Activated CD4-positive, alpha-beta memory T cell treated with anti-CD3 and anti-CD28 coated beads for 36 hours (primary cell): ENCODE measurements at regions not wholly inside any gene's neighbourhood (a gene's known extent, or its start where the extent isn't known, plus 50 kb on each side); places are given as distances from the start of the nearest gene placed in this dataset.

Source experiments
- CTCF ChIA-PET: fragments of 350-600 bp; sonication (Branson Sonifier 250); formaldehyde crosslinking; loops from one replicate; lab custom pipeline; 2021; ENCODE audit warnings: antibody characterized with exemption, inconsistent platforms; lab: Charles Lee
- POLR2A ChIA-PET: fragments of 350-600 bp; sonication (Branson Sonifier 250); formaldehyde crosslinking; loops from one replicate; lab custom pipeline; 2021; ENCODE audit warnings: antibody characterized with exemption; lab: Charles Lee
- DNase-seq: peaks from one replicate; pipeline ENCODE4 v3.0.0-alpha.2; 2020
- H3K27ac Mint-ChIP-seq: one replicate; pipeline ENCODE4 v1.8.0; 2021; ENCODE audit warnings: mixed read lengths
- H3K27me3 Mint-ChIP-seq: one replicate; pipeline ENCODE4 v1.8.0; 2021; ENCODE audit warnings: mixed read lengths
- H3K36me3 Mint-ChIP-seq: one replicate; pipeline ENCODE4 v1.8.0; 2021; ENCODE audit warnings: mixed read lengths
- H3K4me1 Mint-ChIP-seq: one replicate; pipeline ENCODE4 v1.8.0; 2021; ENCODE audit warnings: low read depth, mixed read lengths
- H3K4me3 Mint-ChIP-seq: one replicate; pipeline ENCODE4 v1.8.0; 2021; ENCODE audit warnings: mild to moderate bottlenecking, mixed read lengths
- H3K9me3 Mint-ChIP-seq: one replicate; pipeline ENCODE4 v1.8.0; 2021; ENCODE audit warnings: mixed read lengths
- intact Hi-C: fragments of 100-400 bp; cut with micrococcal nuclease; formaldehyde crosslinking; loops from one replicate; pipeline ENCODE4 v1.15.1; 2023

DNA sequence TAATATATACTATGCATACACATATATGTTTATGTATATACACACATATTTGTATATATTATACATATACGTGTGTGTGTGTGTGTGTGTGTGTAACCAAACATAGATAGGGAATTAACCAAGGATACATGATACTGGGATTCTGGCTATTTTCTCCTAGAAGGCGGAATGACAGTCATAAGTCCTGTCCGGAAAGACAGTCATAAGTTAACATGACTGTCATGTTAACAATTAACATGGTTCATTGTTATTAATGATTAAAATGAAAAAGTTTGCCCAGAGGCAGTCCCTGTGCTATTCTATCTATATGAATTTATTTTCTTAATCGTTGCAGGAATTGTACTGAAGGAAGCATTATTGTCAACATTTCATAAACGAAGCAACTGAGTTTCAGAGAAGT is 450.7 kb upstream of the NXPH2 start:
- intact Hi-C loops = no loop called here
- POLR2A ChIA-PET = no interaction called here
- Mint-ChIP-seq H3K36me3 (no peaks in the 10 kb centered on the region), H3K4me1 (no peaks in the 10 kb centered on the region), H3K9me3 (peaks cover 12% of the 10 kb centered on the region), H3K27me3 (no peaks in the 10 kb centered on the region), H3K4me3 (no peak overlapping the region), H3K27ac (no peak overlapping the region)
- DNase-seq = no peak
- CTCF ChIA-PET = no interaction called here

DNA sequence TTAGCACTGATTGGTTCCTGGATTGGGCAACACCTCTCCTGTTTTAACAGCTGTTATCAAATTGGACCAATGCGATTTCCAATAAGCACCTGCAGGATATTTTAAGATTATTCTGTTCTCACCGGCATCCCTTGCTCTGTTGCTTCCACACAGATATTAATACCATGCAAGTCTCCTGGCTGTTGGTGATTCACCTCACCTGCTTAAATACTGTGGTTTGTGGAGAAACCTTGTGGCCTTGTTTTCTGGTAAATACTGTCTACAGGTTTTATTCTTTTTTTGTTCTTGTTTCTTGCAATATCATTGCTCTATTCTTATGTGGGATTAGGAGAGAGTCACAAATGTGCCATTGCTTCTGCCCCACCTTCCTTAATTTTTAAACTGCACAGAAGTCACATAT is 448.1 kb upstream of the NXPH2 start:
- intact Hi-C loops = no loop called here
- no peaks in the 10 kb centered on the region for H3K27me3 Mint-ChIP-seq
- CTCF ChIA-PET = no interaction called here
- POLR2A ChIA-PET = no interaction called here
- H3K27ac Mint-ChIP-seq = no peak overlapping the region
- no peaks in the 10 kb centered on the region for H3K36me3 Mint-ChIP-seq
- no peak overlapping the region for H3K4me3 Mint-ChIP-seq
- no peaks in the 10 kb centered on the region for H3K4me1 Mint-ChIP-seq
- DNase-seq = no peak
- H3K9me3 Mint-ChIP-seq = peaks cover 10% of the 10 kb centered on the region

DNA sequence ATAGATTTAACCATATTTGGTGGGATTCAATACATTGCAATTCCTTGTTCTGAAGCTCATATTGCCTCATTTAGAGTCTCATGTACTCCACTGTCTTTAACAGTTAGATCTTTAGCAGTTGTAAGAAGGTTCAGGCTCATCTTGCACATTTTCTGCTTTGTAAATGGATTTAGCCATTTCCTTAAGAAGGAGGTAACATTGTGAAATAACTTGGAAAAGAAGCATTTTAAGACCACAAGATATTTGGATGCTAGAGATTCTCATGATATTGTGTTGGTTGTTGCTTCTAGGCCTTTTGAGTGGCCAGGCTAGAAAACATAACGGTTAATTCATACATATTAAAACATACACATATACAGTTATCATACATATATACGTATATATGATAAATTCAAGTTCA is 445.8 kb upstream of the NXPH2 start:
- CTCF ChIA-PET = no interaction called here
- no peaks in the 10 kb centered on the region for H3K36me3 Mint-ChIP-seq
- H3K4me3 Mint-ChIP-seq = no peak overlapping the region
- POLR2A ChIA-PET = no interaction called here
- H3K27ac Mint-ChIP-seq = no peak overlapping the region
- H3K27me3 Mint-ChIP-seq = no peaks in the 10 kb centered on the region
- no peaks in the 10 kb centered on the region for H3K4me1 Mint-ChIP-seq
- intact Hi-C loops = no loop called here
- DNase-seq = no peak
- H3K9me3 Mint-ChIP-seq = peaks cover 16% of the 10 kb centered on the region

DNA sequence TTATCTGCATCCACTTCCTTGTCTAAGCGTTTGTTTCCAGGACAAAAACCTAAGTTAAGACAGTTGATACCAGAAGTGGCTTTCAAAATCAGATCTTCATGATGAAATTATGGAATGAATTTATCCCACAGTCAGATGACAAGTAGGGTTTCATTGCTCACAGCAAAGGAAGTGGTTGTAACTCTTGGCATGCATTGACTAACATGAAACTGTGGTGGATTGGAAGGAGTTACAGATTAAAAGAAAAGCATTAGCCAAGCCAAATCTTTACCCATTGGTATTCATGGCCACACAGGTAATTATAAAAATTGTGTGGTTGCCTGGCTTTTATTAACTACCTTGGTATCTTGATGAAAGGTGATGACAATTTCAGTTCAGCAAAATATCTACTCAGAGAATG is 438.0 kb upstream of the NXPH2 start:
- Mint-ChIP-seq H3K27ac (no peak overlapping the region), H3K27me3 (no peaks in the 10 kb centered on the region), H3K9me3 (peaks cover 34% of the 10 kb centered on the region), H3K4me3 (no peak overlapping the region), H3K4me1 (no peaks in the 10 kb centered on the region), H3K36me3 (no peaks in the 10 kb centered on the region)
- POLR2A ChIA-PET = no interaction called here
- DNase-seq = no peak
- intact Hi-C loops = no loop called here
- CTCF ChIA-PET = no interaction called here

DNA sequence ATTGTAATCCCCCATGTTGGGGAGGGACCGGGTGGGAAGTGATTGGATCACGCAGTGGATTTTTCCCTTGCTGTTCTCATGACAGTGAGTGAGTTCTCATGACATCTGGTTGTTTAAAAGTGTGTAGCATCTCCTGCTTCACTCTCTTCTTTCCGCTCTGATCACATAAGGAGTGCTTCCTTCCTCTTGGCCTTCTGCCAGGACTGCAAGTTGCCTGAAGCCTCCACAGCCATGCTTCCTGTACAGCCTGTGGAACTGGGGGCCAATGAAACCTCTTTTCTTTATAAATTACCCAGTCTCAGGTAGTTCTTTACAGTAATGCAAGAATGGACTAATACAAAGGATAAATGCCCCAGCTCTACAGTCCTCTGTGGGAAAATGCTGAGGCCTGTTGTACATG is 437.5 kb upstream of the NXPH2 start:
- ChIA-PET CTCF (no interaction called here), POLR2A (no interaction called here)
- no peaks in the 10 kb centered on the region for H3K27me3 Mint-ChIP-seq
- H3K4me1 Mint-ChIP-seq = no peaks in the 10 kb centered on the region
- no peak overlapping the region for H3K4me3 Mint-ChIP-seq
- H3K9me3 Mint-ChIP-seq = peaks cover 31% of the 10 kb centered on the region
- DNase-seq = no peak
- intact Hi-C loops = no loop called here
- H3K27ac Mint-ChIP-seq = no peak overlapping the region
- H3K36me3 Mint-ChIP-seq = no peaks in the 10 kb centered on the region

DNA sequence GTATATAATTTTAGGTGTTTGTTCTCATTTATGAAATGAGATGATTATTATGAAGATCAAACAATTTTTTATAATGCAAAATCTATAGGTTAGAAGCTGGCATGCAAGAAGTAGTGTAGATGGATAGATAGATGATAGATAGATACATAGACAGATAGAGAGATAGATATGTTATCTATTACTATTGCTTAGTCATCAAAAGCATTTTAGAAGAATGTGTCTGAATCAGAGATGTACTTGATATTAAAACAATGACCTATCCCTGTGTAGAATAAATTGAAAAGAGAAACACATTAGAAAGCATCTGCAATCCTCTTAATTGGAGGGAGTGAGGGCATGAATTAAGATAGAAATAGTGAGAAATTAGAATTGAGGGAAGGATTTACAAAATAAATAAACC is 436.2 kb upstream of the NXPH2 start:
- Mint-ChIP-seq H3K27ac (no peak overlapping the region), H3K4me3 (no peak overlapping the region), H3K36me3 (no peaks in the 10 kb centered on the region)

DNA sequence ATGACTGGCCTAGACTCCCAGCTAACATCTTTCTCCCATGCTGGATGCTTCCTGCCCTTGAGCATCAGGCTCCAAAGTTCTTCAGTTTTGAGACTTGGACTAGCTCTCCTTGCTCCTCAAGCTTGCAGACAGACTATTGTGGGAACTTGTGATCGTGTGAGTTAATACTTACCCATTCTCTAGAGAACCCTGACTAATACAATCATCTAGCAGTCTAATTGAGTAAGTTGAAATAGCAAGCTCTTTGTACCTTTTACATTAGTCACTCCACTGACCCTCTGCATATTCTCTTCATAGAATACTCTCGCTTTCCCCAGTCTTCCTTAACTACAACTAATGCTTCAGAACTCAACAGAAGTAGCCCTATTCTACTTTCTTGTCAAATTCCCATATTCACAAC is 434.6 kb upstream of the NXPH2 start:
- CTCF ChIA-PET = no interaction called here
- intact Hi-C loops = no loop called here
- no peak for DNase-seq
- Mint-ChIP-seq H3K4me3 (no peak overlapping the region), H3K27me3 (no peaks in the 10 kb centered on the region), H3K27ac (no peak overlapping the region), H3K36me3 (no peaks in the 10 kb centered on the region), H3K4me1 (no peaks in the 10 kb centered on the region), H3K9me3 (peaks cover 34% of the 10 kb centered on the region)
- POLR2A ChIA-PET = no interaction called here

More for the DNA sequence above, 436.2 kb upstream of the NXPH2 start:
- ChIA-PET POLR2A (no interaction called here), CTCF (no interaction called here)
- no peak for DNase-seq
- H3K4me1 Mint-ChIP-seq = no peaks in the 10 kb centered on the region
- H3K9me3 Mint-ChIP-seq = peaks cover 34% of the 10 kb centered on the region
- no peaks in the 10 kb centered on the region for H3K27me3 Mint-ChIP-seq
- intact Hi-C loops = no loop called here

DNA sequence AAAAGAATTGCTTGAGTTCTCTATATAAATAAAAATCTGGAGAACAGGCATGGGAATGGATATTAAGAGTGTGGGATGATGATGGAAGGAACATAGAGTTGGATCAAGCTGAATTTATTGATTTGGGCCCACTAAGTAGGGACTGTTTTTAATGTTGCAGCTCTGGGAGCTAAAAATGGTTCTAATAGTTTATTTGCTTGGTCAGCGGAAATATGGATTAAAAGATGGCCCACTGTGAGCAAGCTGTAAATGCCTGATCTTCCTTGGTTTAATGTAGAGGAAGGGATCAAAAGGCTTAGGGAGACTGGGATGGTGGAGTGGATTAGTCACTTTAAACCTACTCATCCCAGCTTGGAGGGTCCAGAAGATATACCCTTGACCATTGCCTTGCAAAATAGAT is 429.4 kb upstream of the NXPH2 start:
- Mint-ChIP-seq H3K9me3 (peaks cover 10% of the 10 kb centered on the region), H3K4me3 (no peak overlapping the region), H3K27ac (no peak overlapping the region), H3K36me3 (no peaks in the 10 kb centered on the region), H3K4me1 (no peaks in the 10 kb centered on the region), H3K27me3 (no peaks in the 10 kb centered on the region)
- intact Hi-C loops = no loop called here
- ChIA-PET POLR2A (no interaction called here), CTCF (no interaction called here)
- DNase-seq = no peak

DNA sequence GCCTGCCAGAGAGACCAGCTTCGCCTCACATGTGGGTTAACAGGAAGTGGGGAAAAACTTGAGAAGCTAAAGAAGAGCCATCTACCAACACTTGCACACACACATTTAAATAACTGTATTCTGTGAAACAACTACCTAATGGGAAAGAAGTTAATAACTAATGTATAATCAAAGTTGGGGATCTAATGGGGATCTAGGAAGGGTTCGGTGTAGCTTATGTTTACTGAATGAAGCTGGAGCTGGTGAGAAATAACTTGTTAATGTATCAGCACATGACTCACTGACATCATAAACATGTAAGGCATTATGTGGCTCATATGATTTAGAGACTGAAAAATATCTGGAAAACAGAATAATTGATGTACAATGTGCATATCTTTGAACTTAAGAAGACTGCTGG is 421.3 kb upstream of the NXPH2 start:
- Mint-ChIP-seq H3K36me3 (no peaks in the 10 kb centered on the region), H3K4me3 (no peak overlapping the region), H3K4me1 (no peaks in the 10 kb centered on the region), H3K27ac (no peak overlapping the region), H3K27me3 (no peaks in the 10 kb centered on the region), H3K9me3 (peaks cover 8% of the 10 kb centered on the region)
- CTCF ChIA-PET = no interaction called here
- intact Hi-C loops = no loop called here
- DNase-seq = no peak
- POLR2A ChIA-PET = no interaction called here

DNA sequence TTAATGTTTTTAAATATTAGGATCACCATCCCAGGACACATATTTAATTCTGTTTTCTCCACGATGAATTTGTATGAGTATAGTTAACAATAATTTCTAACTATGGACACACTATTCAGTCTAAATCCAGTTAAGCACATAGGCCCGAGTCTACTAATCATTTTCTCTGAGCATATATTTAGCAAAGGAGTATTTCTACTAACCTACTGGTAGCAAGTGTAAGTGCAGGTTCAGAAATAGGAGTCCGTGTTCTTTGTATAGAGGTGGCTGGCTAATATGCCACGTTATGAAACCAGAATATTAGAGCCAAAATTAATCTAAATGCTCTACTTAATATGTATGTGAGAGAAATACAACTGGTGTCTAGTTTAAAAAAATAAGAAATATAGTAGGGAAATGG is 416.6 kb upstream of the NXPH2 start:
- Mint-ChIP-seq H3K27ac (no peak overlapping the region), H3K4me3 (no peak overlapping the region), H3K36me3 (no peaks in the 10 kb centered on the region), H3K9me3 (peaks cover 8% of the 10 kb centered on the region), H3K27me3 (no peaks in the 10 kb centered on the region), H3K4me1 (no peaks in the 10 kb centered on the region)
- CTCF ChIA-PET = no interaction called here
- POLR2A ChIA-PET = no interaction called here
- intact Hi-C loops = no loop called here
- no peak for DNase-seq

DNA sequence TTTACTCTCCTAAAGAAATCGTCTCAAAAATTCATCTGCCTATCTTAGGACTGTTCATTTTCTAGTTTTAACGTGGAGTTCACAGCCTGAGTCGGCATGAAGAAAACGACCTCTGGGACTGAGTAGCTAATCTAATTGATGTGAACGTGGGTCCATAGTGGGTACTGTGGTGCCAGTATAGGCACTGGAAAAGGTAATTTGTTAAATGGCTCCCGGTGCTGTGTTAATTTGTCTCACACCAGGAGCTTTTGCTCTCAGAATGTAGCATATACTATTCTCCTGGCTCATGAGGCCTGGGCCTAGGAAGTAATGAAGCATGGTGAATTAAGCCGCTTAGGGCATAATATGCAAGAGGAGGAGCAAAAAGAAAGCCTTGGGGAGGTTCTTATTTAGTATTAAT is 414.4 kb upstream of the NXPH2 start:
- Mint-ChIP-seq H3K9me3 (peaks cover 8% of the 10 kb centered on the region), H3K27ac (no peak overlapping the region), H3K4me1 (no peaks in the 10 kb centered on the region), H3K36me3 (no peaks in the 10 kb centered on the region), H3K4me3 (no peak overlapping the region), H3K27me3 (no peaks in the 10 kb centered on the region)
- intact Hi-C loops = no loop called here
- CTCF ChIA-PET = no interaction called here
- POLR2A ChIA-PET = no interaction called here
- DNase-seq = no peak

DNA sequence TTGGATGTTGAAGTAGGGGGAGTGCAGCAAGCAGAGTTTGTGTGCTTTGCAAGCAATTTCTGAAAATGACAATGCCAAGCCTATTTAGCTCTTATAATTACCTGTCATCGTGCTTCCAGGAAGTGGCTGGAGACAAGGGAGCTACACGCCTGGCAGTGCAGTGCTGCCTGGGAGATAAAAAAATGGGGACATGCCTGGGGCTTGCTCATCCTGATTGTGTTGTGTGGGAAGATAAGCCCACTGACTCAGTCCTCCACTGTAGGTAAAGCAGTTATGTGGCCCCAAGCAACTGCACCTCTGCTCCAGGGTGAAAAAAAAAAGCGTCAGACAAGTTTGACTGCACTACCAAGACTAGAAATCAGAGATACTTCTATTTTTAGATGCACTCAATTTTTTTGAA is 396.9 kb upstream of the NXPH2 start:
- Mint-ChIP-seq H3K36me3 (no peaks in the 10 kb centered on the region), H3K9me3 (peaks cover 15% of the 10 kb centered on the region), H3K4me3 (no peak overlapping the region), H3K27ac (no peak overlapping the region), H3K27me3 (no peaks in the 10 kb centered on the region), H3K4me1 (no peaks in the 10 kb centered on the region)
- POLR2A ChIA-PET = no interaction called here
- CTCF ChIA-PET = interaction anchor here (1.4 kb wide), 1 partner anchor 99 kb away, joined by 3 read pairs; no protein-coding TSS in a partner anchor
- no peak for DNase-seq
- intact Hi-C loops = no loop called here

DNA sequence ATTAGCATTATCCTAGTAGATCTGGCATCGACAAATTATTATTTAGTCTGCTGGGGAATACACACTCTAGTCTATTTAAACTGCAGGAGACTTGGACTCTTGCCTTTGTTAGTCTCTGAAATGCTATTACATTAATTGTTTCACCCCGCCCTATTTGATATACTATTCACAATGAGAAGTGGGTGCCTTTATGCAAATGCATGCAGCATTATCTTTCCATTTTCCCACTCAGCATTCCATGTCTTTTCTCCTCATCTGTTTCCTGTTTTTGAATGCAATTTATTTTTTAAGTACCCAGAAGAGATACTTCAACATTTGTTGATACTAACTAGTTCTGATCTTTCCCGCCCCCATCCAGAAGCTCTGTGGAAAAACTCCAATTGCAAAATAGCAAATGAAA is 395.3 kb upstream of the NXPH2 start:
- H3K36me3 Mint-ChIP-seq = no peaks in the 10 kb centered on the region
- ChIA-PET CTCF (interaction anchor here (1.4 kb wide), 1 partner anchor 97 kb away, joined by 3 read pairs; no protein-coding TSS in a partner anchor), POLR2A (no interaction called here)
- H3K9me3 Mint-ChIP-seq = peaks cover 14% of the 10 kb centered on the region
- no peak for DNase-seq
- no peaks in the 10 kb centered on the region for H3K4me1 Mint-ChIP-seq
- no peaks in the 10 kb centered on the region for H3K27me3 Mint-ChIP-seq
- no peak overlapping the region for H3K4me3 Mint-ChIP-seq
- H3K27ac Mint-ChIP-seq = no peak overlapping the region
- intact Hi-C loops = no loop called here

DNA sequence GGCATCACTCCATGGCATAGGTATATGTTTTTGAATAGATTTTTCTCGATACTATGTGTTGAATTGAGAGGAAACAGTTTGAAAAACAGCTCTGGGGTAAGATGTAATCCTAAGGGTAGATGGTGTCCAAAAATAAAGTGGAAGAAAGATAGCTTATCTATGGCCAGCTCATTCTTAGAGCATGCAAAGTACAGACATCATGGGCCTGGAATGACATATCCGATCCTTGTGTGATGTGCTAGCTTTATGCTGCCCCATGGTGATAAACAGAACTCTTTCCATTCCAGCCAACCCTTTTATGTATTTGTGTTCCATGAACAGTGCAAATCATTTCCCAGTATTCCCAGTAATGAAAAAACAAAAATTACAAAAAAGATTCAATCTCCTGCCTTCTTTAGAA is 390.2 kb upstream of the NXPH2 start:
- ChIA-PET POLR2A (no interaction called here), CTCF (no interaction called here)
- H3K4me1 Mint-ChIP-seq = no peaks in the 10 kb centered on the region
- H3K27me3 Mint-ChIP-seq = no peaks in the 10 kb centered on the region
- no peak overlapping the region for H3K4me3 Mint-ChIP-seq
- no peaks in the 10 kb centered on the region for H3K36me3 Mint-ChIP-seq
- intact Hi-C loops = no loop called here
- H3K9me3 Mint-ChIP-seq = peaks cover 18% of the 10 kb centered on the region
- H3K27ac Mint-ChIP-seq = no peak overlapping the region
- DNase-seq = no peak
